NCI-H446 treated with DMSO at 0.1 percent for 48 hours (cell line): ENCODE measurements at regions not wholly inside any gene's neighbourhood (a gene's known extent, or its start where the extent isn't known, plus 50 kb on each side); places are given as distances from the start of the nearest gene placed in this dataset.

ENCODE experiments used
- DNase-seq: peaks from one replicate; lab custom pipeline; 2025; lab: John Stamatoyannopoulos, UW

DNA sequence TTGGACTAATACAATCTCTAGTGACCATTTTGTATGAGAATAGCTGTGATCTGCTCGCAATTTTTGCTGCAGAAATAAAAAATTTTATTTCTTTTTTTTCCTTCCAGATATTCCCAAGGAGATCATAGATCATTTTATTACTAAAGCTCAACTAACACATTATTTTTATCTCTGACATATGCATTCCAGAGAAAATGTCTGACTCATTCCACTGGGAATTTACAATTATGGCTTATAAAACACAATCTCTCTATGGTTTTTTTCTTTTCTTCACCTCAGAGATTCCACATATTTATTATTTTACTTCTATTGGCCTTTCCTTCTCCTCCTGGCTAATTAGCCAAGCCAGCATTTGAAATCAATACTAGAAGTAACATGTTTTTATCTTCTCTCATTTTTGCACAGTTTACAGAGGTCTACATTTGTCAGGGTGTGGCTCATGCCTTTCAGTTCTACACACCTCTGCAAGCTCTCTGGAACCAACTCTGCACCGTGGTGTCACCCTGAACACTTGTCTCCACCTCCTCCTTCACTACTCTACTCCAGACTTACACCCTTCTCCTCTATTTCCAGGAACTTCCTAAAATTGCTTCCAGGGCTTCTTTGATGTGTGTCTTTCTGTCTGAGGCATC is 59.8 kb upstream of the GPM6A start:
- DNase-seq = no peak

DNA sequence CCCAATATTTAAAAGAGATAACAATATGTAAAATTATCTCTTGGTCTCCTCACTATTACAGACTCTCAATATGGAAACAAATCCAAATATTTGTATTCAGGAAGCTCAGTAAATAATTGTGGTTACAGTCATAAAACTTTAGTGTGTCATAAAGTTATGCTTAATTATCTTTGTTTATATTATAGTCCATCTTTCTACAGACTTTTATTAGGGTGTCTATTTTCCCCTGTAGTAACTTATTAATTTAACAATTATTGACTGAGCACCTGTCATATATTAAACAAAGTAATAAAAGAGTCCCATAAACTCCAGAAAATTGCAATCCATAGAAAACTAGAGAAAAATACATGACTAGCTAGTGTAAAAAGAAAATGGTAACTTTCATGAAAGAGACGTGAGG is 61.6 kb upstream of the GPM6A start:
- DNase-seq = no peak

DNA sequence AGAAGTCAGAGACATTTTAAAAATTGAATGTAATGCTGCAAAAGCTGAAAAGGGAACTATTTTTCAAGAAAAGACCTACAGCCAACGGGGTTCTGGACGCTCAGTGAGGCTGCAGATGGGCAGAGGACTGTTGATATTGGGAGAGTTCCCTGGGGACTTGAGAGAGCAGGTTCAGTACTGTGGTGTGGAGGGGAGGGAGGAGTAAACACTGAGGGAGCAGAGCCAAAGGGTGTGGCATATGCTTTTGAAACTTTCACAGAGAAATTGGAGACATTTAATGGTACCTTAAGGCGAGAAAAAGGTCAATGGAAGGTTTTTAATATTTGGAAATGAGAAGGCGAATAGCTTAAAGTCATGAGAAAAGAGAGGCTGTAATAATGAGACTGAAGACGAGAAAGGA is 62.2 kb upstream of the GPM6A start:
- peak; percentile 69 for DNase-seq

DNA sequence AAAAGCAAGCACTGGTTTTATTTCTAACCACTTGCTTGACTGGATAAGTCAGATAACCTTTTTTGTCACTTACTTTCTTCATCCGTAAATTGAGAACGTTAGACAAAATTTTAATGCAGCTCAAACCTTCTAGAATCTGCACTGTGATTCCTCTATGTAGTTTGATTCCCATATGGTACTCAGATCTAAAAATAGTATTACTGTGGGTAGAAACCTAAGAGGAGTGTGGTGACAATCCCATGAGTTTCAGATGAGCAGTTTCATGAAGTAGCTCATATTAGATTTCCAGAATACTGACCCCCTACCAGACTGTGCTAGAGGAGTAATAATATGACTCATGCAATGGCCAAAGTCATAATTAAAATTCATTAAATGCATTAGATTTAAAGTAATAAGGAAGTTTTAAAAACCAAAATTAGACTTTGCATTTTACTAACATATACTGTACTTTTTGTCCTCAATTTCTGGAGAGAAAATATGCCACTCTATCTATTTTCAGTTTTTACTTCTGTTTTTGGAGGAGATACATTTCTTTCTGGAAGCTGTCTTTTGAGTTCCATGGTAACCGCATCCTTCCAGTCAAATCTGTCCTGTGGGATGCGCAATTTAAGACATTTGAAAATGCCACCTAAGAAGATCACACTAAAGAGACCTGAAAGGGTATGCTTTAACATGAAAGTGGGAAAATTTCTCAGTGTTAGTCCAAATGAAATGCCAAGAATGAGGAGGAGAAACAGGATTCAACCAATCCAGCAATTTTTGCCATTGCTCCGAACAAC is 64.1 kb upstream of the GPM6A start:
- DNase-seq = no peak

DNA sequence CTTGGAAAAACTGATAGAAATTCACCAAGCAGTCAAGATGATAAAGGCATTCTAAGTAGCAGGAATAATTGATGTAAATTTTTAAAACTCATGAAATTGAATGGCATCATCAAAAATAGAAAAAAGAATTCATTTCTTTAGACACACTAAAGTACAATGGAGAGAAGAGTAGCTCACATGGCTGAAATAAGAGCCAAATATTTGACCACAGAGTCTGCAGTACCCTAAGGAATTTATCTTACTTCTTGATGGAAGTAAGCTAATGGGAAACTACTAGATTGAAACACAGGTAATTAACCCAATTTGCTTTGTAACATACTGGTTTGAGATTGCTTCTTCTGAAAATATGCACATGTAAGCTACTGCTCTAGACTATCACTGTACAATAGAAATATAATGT is 70.8 kb upstream of the GPM6A start:
- no peak for DNase-seq

DNA sequence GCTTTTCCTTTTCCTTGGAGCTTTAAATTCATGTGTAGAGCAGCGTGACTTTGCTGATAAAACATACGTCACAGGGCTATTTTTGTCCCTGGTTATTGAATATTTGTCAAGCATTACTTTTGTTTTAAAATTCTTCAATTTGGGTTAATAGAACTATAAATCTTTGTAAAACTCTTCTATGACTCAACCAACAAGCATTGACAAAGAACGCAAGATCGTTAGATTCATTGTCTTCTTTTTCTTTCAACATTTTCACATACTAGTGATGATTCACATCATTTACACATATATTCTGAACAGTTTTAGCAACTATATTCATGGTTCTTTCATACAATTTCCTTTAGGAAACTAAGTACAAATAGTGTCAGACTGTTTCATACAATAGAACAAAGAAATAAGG is 72.0 kb upstream of the GPM6A start:
- no peak for DNase-seq

DNA sequence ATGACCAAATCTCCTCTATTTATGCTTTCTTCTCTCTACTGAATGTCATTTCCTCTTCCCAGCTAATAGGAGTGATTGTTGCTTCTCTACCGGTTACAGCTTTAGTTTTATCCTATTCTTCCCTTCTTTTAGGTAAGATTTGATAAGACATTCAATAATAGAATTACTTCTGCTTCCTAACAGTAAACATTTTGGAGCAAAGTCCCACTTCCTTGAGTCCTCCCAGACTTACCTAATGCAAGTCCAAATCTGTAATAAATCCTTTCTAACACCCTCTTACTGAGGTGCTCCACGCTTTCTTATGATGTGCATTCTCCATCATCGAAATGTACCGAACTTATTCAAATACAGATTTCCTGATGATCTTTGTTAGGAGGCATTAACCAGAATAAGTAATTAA is 79.2 kb upstream of the GPM6A start:
- DNase-seq = no peak

DNA sequence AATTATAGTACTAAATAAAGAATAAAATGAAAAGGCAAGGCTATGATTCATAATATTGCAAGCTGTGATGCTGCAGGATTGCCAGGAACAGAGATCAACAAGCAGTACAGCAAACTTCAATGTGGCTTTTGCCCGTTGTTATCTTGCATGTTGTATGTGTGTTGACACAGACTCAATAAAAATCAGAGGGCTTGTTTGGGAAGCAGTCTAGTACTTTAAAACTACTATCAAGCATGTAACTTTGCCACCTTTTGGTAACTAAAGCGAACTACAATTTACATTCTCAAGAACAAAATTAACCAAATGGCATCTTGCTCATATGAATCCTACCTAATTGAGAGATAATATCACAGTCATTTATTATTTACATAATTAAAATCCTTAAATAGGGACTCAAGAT is 79.8 kb upstream of the GPM6A start:
- peak; percentile 88 for DNase-seq

DNA sequence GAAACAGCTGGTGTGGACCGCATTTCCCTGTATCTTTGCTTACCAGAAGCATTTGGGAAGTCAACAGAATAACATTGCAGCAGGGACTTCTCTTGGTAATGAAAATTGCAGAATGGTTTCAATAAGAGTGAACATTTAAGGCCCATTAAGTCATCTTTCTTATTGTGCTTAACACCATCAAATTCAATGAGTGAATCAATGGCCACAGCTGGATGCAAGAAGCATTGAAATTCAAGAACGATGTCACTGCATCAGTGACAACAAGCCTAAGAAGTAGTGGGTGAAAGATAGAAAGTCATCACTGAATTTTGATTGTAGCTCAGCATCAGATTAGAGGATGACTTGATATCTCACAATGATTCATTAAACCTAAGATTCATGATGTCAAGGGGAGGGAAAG is 93.9 kb upstream of the GPM6A start:
- no peak for DNase-seq

DNA sequence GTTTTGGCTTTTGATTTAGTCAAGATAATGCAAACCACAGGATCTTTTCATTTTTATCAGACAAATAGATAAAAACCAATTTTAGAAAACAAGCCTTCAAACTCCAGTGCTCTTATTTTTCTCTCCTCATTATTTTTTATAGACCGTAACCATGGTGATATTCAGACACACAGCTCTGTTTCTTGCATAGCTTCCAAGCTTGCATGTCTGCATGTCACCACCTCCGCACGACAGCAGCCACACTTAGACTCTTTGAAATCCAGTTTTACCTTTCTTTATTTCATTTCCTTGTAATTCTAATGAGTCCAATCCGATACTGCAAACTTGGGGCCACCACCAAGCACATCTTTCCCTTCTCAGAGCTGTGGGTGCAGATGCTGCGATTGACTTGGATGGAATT is 94.3 kb upstream of the GPM6A start:
- DNase-seq = no peak

DNA sequence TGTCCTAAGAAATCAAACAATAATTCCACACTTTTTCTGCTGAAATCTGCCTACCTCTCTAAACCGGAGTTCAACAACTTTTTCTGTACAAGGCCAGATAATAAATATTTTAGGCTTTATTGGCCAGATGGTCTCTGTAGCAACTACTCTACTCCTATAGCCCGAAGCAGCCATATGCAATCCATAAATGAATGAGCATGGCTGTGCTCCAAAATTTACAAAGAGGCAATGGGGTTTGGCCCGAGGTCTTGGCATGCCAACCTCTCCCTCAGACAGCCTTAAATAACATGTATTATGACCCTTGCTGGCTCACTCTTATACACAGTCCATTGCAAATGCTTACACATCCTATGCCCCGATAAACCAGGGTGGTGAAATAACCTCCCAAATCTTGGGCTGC is 98.6 kb upstream of the GPM6A start:
- DNase-seq = peak; percentile 64

DNA sequence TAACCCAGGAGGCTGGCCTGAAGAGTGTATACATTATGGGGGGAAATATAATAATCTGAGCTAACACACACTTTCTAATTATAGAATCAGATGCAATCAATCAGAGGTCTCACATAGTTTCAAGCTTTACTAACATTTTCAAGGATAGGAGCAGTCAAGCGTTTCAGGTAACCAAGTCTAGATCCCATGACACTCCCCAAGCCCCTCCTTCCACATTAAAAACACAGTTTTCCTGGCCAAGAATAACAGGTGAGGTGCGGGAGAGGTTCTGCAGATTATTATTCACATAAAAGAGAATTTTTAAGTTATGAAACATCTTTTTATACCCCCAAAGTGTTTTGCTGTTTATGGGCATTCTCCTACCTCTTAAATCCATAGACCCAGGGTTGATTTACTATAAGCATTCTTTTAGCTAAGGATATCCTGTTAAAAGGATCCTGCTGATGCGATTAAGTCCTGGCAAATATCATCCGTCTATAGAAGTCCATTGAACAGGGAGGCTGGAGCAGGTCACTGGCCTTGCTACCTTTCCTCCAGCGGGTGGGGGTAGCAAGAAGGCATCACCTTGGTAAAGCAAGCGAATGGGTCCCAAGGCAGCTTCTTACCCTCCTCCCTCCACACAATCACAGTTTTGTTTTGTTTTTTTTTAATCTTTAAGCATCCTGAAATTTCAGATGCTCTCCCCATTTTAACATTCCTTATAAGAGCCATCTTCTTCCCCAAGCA is 104.7 kb upstream of the GPM6A start:
- no peak for DNase-seq

DNA sequence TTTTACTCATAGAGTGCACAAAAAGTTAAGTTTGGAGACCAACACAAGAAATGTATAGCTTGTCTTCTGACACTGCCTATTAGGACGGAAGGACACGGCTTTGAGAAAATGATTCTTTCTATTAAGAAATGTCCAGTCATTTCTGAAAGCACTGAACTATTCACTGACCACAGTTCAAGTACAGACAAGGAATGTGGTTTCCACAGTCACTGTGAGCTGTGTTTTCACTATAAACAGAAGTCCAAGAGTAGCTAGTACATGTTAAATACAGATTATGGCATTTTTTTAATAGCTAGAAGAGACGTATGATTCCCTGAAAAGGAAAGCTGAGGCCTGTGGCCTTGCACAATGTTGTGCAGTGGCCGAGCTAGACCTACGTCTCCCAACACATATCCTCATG is 115.1 kb upstream of the GPM6A start:
- no peak for DNase-seq

DNA sequence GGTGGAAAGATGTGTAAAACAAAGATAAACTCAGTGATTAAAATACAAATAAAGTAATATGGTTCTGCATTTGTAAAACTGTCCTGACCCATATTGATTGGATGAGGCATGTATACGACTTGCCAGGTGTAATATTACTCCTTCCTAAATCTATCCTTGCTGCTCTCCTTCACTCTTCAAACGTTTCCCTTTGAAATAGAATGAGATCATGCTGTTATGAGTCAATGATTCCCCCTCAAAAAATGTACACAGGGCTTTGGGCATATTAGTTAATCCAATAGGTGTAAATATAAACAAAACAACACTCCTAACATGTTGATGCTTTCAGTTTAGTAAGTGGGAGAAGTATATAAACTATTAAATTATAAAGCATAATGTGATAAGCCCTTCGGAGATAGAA is 117.4 kb upstream of the GPM6A start:
- no peak for DNase-seq

DNA sequence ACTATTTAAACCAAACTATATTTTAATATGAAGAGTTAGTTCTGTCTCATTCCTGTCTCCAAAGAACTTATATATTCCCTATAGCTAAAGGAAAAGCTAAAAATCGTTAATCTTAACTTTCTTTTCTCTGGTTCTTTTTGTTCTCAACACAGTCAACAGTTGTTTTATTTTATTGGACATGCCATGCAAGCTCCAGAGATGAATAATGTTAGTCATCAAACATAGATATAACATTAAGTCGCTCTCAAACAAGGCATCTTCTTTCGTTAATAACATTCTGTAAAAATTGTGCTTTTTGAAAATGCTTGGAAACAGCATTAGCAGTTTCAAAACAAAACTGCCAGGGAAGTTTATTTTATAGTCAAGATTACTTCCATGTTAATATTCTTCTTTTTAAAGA is 117.9 kb upstream of the GPM6A start:
- DNase-seq = no peak

DNA sequence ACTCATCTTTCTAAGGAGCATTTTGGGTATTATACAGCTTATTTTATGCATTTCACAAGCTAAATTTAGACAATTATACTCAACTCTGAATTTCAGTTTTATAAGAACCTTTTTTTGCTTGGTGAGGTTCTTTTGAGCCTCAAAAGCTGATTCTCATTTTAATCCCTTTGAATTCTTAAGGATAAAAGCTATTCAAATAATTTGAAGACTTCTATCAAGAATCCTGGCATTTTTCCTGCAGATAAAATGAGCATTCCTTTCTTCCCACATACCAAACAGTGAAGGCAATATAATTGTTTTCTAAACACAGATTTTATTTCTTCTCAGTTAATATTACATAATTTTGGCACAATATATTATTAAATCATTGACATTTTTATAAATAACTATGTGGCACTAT is 118.4 kb upstream of the GPM6A start:
- no peak for DNase-seq

DNA sequence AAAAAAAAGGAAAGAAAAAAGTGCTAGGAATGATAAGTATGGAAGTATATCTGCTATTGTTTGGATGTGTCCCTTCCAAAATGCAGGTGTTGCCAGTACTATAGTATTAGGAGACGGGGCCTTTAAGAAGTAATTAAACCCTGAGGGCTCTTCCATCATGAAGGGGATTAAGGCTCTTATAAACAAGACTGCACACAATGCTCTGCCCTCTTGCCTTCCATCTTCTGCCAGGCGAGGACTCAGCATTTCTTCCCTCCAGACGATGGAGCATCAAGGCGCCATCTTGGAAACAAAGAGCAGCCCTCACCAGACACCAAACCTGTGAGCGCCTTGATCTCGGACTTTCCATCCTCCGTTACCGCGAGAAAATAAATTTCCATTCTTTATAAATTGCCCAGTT is 120.1 kb upstream of the GPM6A start:
- DNase-seq = no peak

DNA sequence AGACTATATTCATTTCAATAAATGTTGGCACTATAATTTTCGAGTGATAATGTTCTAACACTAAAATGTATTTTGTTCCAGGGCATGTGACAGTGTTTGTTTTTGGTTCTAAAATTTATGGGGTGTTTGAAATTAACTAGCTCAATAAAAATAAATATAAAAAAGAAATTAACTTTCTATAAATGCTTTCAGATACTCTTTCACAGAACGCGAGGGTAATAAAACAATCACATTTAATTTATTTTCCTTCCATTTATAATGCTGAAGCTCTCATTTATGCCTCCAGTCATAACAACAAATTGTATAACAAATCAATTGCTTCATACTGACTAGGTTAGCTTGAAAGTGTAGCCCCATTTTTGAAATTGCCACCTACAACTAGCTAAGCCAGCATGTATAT is 122.4 kb upstream of the GPM6A start:
- no peak for DNase-seq

DNA sequence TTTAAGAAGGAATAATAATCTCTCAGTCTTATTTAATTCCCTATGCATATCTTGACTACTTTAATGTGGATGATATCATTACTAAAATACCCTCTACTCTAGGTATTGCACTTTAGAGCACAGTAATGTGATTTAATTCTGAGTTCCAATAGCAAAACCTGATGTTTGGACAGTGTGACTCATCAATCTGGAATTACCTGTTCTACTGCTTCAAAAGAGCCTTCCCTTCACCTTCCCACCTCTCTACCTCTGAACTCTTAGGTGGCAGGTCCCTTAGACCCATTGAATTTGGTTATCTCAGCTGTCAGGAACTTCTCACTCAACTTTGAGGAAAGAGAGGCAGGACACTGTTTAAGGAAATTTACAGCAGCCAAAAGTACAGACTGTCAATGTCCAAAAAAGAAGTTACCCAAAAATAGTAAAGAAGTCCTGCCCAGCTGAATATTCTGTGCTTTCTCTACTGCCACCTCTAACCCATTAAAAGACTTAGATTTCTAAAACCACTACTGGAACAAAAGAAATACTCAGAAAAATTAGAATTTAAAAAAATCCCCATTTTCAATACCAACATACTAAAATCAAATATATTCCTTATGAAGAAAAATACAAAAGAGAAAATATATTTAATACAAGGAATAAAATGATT is 123.1 kb upstream of the GPM6A start:
- no peak for DNase-seq

DNA sequence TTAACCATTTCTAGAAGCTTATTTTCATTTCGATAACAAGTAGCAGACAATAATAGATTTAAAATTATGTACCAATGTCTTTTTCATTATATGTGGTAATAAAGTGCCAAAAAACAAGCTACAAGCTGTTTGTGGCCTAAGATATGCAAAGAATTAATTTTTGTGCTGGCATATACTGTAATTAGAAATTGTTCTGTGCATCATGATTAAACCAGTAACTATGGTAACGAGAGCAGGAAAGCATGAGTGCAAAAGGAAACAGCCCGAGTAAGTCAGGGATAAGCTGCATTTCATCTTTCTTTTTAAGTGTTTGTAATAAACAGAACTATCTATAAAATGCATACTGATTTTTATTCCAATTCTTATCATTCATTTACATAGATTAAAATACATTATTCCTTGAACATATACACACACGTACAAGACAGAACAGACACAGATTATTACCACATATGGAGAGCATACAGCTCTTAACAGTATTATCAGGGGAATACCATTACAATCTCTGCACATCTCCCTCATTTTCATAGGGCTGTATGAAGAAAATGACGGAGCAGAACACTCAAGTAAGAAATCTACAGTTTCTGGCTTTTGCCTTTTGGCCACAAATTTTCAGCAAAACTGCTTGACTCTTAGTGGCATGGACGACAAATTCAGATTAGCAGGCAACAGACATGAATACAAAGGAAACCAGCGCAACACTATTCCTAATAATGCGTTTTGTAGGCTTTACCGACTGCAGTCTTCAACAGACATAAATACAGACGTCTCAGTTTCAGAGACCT is 121.3 kb upstream of the WDR17 start:
- DNase-seq = no peak

DNA sequence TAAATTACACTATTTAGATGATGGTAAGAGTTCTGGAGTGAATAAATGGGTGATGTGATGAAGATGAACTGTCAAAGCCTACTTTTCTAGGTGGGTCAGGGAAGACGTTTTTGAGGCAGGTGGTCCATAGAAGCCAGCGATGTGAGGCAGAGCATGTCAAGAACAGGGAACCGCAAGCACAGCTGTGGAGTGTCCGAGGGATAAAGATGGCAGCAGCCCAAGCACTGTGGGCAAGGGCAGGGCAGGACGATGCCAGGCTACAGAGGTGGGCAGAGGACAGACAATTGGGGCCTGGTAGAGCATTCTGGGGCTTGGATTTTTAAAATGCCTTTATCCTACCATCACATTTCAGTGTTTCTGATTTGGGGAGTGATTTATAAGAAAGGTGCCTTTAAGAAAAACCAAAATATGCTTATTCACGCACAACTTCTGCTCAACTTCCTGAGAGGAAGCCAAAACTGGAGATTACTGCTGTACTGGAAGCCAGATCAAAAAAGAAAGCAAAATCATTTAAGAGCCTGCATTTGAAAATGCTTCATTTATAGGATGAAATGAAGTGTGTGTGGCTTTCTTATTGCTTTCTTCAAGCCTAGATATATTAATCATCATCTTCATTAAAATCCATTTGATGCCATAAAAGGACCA is 119.0 kb upstream of the WDR17 start:
- DNase-seq = no peak
